ENCODE measurements at regions not wholly inside any gene's neighbourhood (a gene's known extent, or its start where the extent isn't known, plus 50 kb on each side); places are given as distances from the start of the nearest gene placed in this dataset.
"Not testable (repeated sequence)": the region's sequence is repeated elsewhere in the genome, so short reads cannot be mapped to it uniquely, and the experiment has no call there.

DNA sequence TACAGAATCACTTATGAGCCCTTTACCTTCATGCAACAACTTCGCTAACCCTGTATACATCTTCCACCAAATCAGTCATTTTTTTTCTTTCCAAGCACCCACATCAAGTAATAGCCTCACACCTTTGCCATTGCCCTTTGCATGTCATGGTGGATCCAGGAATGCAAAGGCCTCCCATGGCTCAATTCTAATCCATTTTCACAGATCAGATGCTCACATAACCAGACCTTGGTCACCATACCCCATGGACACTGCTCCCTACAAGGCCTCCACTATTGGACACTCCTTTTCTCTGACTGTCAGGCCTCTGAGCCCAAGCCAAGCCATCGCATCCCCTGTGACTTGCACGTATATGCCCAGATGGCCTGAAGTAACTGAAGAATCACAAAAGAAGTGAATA is 179.5 kb downstream of the RASEF start:
- ATAC-seq (ENCODE audit: insufficient read depth, low read depth) (no peak), DNase-seq (no peak)
- no peaks in the 10 kb centered on the region for H3K9me3 ChIP-seq (ENCODE audit: insufficient read depth, low read length, severe bottlenecking)
- no peak overlapping the region for H2AFZ ChIP-seq (ENCODE audit: low read depth, low read length)
- no peak overlapping the region for H3K9ac ChIP-seq (ENCODE audit: low read depth, low read length)
- 0 out of 2 replicates have a peak, but pooled peaks cover 4% of the 10 kb centered on the region for H3K4me1 ChIP-seq (ENCODE audit: insufficient read depth, low read length)
- no peak overlapping the region for H3K27ac ChIP-seq (ENCODE audit: low read length)
- H3K27me3 ChIP-seq (ENCODE audit: insufficient read depth, low read length, poor library complexity), result no peaks in the 10 kb centered on the region
- H3K4me3 ChIP-seq (ENCODE audit: low read depth in 1 of 2, low read length in 2 of 2), result no peak overlapping the region
- TF ChIP-seq EZH2 (IDR thresholded peaks at IDR 0.05; ENCODE audit: borderline replicate concordance, low read depth, low read length, severe bottlenecking), result no peak
- no peak for TF ChIP-seq CTCF (IDR thresholded peaks at IDR 0.05; ENCODE audit: borderline replicate concordance, extremely low read depth, low read length, poor library complexity, severe bottlenecking)
- no peaks in the 10 kb centered on the region for H3K36me3 ChIP-seq (ENCODE audit: insufficient read depth, low read length)
- no peaks in the 10 kb centered on the region for H4K20me1 ChIP-seq (ENCODE audit: insufficient read depth, low read length)
- no peaks in the 10 kb centered on the region for H3K79me2 ChIP-seq (ENCODE audit: insufficient read depth, low read length)
- no peak overlapping the region for H3K4me2 ChIP-seq (ENCODE audit: insufficient read depth, low read length)

DNA sequence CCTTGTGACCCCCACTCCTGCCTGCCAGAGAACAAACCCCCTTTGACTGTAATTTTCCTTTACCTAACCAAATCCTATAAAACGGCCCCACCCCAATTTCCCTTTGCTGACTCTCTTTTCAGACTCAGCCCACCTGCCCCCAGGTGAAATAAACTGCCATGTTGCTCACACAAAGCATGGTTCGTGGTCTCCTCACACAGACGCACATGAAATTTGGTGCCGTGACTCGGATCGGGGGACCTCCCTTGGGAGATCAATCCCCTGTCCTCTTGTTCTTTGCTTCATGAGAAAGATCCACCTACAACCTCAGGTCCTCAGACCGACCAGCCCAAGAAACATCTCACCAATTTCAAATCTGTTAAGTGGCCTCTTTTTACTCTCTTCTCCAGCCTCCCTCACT is 179.0 kb downstream of the RASEF start:
- not testable (repeated sequence) for H3K9ac ChIP-seq (ENCODE audit: low read depth, low read length); H3K4me1 ChIP-seq (ENCODE audit: insufficient read depth, low read length); H3K4me3 ChIP-seq (ENCODE audit: low read depth in 1 of 2, low read length in 2 of 2); H3K9me3 ChIP-seq (ENCODE audit: insufficient read depth, low read length, severe bottlenecking); H3K4me2 ChIP-seq (ENCODE audit: insufficient read depth, low read length); H3K36me3 ChIP-seq (ENCODE audit: insufficient read depth, low read length); H3K79me2 ChIP-seq (ENCODE audit: insufficient read depth, low read length); H4K20me1 ChIP-seq (ENCODE audit: insufficient read depth, low read length); ATAC-seq (ENCODE audit: insufficient read depth, low read depth); H3K27me3 ChIP-seq (ENCODE audit: insufficient read depth, low read length, poor library complexity); H2AFZ ChIP-seq (ENCODE audit: low read depth, low read length); H3K27ac ChIP-seq (ENCODE audit: low read length); DNase-seq

DNA sequence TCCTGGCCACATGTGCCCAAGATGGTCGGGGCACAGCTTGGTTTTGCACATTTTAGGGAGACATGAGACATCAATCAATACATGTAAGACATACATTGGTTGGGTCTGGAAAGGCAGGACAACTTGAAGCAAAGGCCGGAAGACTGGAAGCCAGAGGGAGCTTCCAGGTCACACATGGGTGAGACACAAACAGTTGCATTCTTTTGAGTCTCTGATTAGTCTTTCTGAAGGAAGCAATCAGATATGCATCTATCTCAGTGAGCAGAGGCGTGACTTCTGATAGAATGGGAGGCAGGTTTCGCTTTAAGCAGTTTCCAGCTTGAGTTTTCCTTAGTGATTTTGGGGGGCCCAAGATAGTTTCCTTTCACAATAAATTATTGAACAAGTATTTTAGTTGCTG is 172.5 kb downstream of the RASEF start:
- Histone ChIP-seq H3K4me2 (ENCODE audit: insufficient read depth, low read length) (no peak overlapping the region; the same call in 1 of the 2 replicates), H3K27me3 (ENCODE audit: insufficient read depth, low read length, poor library complexity) (no peaks in the 10 kb centered on the region), H4K20me1 (ENCODE audit: insufficient read depth, low read length) (no peaks in the 10 kb centered on the region), H3K9me3 (ENCODE audit: insufficient read depth, low read length, severe bottlenecking) (no peaks in the 10 kb centered on the region), H2AFZ (ENCODE audit: low read depth, low read length) (0 out of 2 replicates have a peak overlapping the region, but pooled peaks have one; percentile 30), H3K9ac (ENCODE audit: low read depth, low read length) (no peak overlapping the region), H3K27ac (ENCODE audit: low read length) (peak overlapping the region; percentile 37; the same call in 1 of the 2 replicates), H3K4me1 (ENCODE audit: insufficient read depth, low read length) (peaks cover 15% of the 10 kb centered on the region), H3K36me3 (ENCODE audit: insufficient read depth, low read length) (no peaks in the 10 kb centered on the region), H3K79me2 (ENCODE audit: insufficient read depth, low read length) (no peaks in the 10 kb centered on the region), H3K4me3 (ENCODE audit: low read depth in 1 of 2, low read length in 2 of 2) (no peak overlapping the region)
- ATAC-seq (ENCODE audit: insufficient read depth, low read depth) (no peak), DNase-seq (no peak)
- TF ChIP-seq CTCF (IDR thresholded peaks at IDR 0.05; ENCODE audit: borderline replicate concordance, extremely low read depth, low read length, poor library complexity, severe bottlenecking) (no peak), EZH2 (IDR thresholded peaks at IDR 0.05; ENCODE audit: borderline replicate concordance, low read depth, low read length, severe bottlenecking) (no peak)

DNA sequence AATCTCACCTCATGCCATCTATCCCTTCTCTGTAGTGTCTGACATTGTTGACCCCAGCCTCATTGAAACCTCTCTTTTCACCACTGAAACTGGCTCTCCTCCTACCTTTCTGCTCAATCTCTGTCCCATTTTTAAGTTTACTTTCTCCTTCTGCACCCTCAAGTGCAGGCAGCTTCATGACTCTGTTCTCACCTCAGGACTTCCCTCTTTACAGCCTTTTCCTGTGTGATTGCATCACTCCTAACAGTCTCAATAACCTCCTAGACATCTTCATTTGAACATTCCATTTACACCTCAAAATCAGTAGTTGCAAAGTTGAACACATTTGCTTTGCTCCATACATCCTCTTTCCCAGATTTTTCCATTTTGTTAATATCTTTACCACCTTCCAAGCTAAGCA is 172.1 kb downstream of the RASEF start:
- no peaks in the 10 kb centered on the region for H3K36me3 ChIP-seq (ENCODE audit: insufficient read depth, low read length)
- ATAC-seq (ENCODE audit: insufficient read depth, low read depth) (peak; percentile 71; the same call in 2 of the 3 replicates), DNase-seq (peak; percentile 5)
- peak overlapping the region; percentile 29; the same call in 1 of the 2 replicates for H3K4me2 ChIP-seq (ENCODE audit: insufficient read depth, low read length)
- no peaks in the 10 kb centered on the region for H4K20me1 ChIP-seq (ENCODE audit: insufficient read depth, low read length)
- no peaks in the 10 kb centered on the region for H3K79me2 ChIP-seq (ENCODE audit: insufficient read depth, low read length)
- peak overlapping the region; percentile 22; the same call in 1 of the 2 replicates for H3K27ac ChIP-seq (ENCODE audit: low read length)
- TF ChIP-seq EZH2 (IDR thresholded peaks at IDR 0.05; ENCODE audit: borderline replicate concordance, low read depth, low read length, severe bottlenecking) (no peak), CTCF (IDR thresholded peaks at IDR 0.05; ENCODE audit: borderline replicate concordance, extremely low read depth, low read length, poor library complexity, severe bottlenecking) (no peak)
- no peak overlapping the region for H3K4me3 ChIP-seq (ENCODE audit: low read depth in 1 of 2, low read length in 2 of 2)
- H3K9ac ChIP-seq (ENCODE audit: low read depth, low read length), result no peak overlapping the region
- peaks cover 15% of the 10 kb centered on the region for H3K4me1 ChIP-seq (ENCODE audit: insufficient read depth, low read length)
- H3K9me3 ChIP-seq (ENCODE audit: insufficient read depth, low read length, severe bottlenecking), result no peaks in the 10 kb centered on the region
- peak overlapping the region; percentile 44 for H2AFZ ChIP-seq (ENCODE audit: low read depth, low read length)
- H3K27me3 ChIP-seq (ENCODE audit: insufficient read depth, low read length, poor library complexity), result no peaks in the 10 kb centered on the region
